GM19025 (cell line): ENCODE measurements at regions not wholly inside any gene's neighbourhood (a gene's known extent, or its start where the extent isn't known, plus 50 kb on each side); places are given as distances from the start of the nearest gene placed in this dataset.

Experiments
- ATAC-seq: cut with Tn5 transposase; IDR thresholded peaks from one replicate; pipeline ENCODE4 v1.9.1; 2021; ENCODE audit warnings: mild to moderate bottlenecking, low read depth, moderate library complexity; ENCODE audit not compliant: unreplicated experiment

DNA sequence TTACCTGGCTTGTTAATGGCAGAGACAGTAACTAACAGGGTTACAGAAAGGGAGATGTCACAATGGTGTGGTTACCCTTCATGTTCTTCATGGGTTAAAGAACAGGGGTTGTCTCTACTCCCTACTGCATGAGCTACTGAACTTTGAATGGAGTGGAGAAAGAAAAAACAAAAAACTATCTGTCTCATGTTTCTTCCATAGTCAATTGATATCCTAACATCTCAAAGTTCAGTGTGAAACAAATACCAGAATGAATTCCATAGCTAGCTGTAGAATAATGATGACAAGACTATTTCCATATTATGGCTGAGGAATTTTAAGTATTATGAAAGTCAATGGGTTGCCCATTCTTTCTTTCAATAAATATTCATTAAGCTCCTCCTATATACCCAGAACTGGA is 161.3 kb upstream of the LPP start:
- ATAC-seq: no peak

- no peak for ATAC-seq
Measured at GRCh38 chr3:187994221-187995042, 159.5 kb upstream of the LPP start.

DNA sequence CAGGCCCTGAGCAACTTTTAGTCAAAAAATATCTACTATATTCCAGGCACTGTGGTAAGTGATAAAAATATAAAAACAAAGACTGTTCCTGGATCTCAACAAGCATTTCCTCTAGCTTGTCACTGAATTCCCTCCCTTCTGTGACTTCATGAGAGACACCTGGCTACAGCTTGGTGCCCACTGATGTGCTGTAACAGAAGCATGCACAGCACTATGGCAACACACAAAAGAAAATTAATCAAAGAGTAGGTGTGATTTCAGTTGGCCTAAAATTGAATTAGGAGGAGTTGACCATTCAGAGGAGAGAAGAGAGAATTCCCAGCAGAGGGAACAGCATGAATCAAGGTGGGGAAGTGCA is 158.9 kb upstream of the LPP start:
- no peak for ATAC-seq

DNA sequence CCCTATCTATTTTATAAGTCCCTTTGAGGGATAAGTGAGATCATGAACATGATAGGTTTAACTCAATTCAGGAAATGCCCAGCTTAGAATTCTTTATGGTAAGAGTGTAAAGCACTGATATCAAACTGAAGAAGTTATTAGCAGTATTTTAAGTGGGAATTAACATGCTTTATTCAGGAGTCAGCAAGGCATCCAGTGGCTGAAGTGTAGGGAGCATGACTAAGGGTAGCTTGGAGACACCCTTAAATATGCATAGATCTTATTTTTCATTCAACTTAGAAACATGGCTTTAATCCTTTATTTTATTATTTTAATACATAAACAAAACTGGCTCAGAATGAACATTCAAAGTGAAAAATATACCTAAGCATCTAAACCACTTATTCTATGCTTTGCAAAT is 158.3 kb upstream of the LPP start:
- no peak for ATAC-seq

DNA sequence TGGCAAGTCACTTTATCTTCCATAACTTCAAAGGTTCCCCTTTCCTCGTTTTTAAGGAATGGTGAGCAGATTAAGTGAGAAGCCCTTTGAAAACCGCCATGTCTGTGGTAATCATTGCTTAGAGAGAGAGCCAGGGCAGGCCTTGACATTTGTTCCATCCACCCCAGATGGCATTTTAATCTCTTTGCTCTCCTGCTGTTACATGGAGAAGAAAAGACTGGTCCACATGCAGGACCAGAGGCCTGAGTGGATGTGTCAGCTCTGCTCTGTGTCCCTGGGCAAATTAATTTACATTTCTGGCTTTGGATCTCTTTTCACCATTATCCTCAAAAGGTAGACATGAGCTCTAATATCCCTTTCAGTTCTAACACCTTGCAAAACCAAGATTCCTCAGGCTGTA is 157.3 kb upstream of the LPP start:
- ATAC-seq: no peak

- no peak for ATAC-seq
Measured at GRCh38 chr3:187997490-187997889, 156.5 kb upstream of the LPP start.

DNA sequence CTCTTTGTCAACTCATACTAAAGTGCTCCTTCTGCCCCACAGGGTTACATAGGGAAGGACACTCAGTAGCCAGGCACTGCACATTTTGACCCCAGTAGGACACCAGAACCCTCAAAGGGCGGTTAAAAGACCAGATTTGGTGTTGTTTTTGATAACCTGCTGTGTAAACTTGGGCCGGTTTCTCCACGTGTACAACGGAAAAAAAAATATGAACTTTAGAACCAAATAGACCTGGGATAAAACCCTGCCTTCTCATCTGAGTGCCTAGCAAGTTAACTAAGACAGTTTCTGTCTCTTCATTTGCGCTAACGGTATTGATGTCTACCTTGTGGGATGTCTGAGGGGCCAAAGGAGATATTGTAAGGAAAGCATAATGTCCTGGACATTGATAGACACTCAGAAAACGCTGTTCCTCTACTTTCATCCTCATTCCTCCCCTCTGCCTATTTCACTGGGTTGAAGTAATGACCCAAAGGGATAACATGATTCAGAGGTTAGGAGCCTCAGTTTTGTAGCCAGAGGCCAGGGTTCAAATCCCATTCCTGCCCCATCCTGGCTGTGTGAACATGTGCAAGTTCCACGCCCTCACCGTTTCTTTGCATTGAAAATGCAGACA is 155.9 kb upstream of the LPP start:
- no peak for ATAC-seq

- no peak for ATAC-seq
Measured at GRCh38 chr3:187998611-187999010, 155.3 kb upstream of the LPP start.

DNA sequence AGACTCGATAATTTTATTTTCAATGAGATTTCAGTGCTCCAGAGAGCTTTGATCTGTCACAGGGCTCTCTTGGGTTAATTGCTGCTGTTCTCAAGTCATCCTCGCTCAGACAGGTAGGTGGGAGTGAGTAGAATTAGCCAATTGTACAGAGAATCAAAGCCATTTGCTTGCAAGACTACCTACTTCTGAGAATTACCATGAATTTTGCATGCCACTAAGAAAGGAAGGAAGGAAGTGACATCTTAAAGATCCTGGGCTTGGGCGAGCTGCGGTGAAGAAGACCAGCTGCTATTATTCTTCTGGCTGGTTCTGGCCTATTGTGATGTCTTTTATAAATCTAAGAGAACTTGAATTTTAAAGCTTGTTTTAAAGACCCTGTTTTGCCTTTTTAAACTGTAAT is 154.1 kb upstream of the LPP start:
- no peak for ATAC-seq

- ATAC-seq: no peak
Measured at GRCh38 chr3:188000361-188000861, 153.5 kb upstream of the LPP start.

GRCh38 chr3:188001093-188001492 is 152.9 kb upstream of the LPP start:
- ATAC-seq: no peak

DNA sequence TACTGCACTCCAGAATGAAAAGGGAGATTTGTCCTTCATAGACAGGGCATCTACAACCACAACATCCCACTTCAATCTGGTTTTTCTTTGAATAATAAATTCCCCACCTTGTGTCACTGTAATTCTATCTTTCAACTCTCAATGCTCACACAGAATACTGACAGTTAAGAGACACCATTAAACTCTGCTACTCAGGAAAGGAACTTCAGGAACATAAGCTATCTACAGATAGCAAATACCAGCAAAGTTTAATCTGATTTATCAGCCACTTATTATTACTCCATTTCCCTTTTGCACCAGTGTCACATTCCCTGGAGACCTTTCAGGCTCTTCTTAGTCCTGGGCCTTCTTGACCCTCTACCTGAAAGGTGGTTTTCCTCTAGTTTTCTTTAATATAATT is 152.0 kb upstream of the LPP start:
- no peak for ATAC-seq

GRCh38 chr3:188002626-188003138 is 151.3 kb upstream of the LPP start:
- no peak for ATAC-seq

DNA sequence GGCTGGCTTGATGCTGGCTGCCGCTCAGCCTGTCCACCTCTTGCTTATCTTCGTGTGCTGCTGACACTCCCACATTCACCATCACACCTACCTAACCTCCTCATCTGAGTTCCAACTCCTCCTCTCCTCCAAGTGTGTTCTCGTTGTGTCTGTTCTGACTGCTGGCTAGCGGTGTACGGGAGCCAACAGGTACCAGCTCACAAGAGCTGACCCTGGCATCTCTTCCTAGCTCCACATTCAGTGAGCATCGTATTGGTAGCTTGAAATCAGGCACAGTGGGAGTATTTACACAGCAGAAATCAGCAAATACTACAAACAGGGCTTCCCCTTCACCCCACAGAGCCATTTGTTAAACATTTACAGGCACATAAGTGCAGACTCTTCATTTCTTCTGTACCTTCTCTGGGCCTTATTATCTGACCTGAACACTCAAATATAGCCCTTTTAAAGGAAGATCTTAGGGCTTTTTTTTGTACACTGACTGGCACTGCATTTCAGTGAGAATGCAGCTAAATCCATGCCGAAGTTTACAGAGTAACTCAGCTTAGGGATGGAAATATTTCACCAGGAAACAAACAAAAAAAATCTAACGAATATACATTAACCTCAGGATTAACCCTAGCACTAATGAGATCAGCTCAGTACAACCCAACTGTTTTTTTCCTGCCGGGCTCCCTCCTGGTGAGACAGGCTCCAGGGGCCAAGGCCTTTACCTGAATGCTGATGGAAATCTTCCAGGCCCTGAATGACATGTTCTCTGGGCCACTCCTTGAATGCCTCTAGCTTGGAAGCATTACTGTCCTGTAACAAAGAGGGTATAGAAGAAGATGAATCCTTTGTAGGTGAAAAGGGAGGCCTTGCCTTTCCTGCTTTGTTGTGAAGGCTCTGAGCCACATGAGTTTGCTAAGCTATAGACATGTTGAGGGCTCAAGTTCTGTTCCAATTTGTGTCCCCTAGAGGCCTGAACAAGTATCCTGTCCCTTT is 150.5 kb upstream of the LPP start:
- no peak for ATAC-seq

DNA sequence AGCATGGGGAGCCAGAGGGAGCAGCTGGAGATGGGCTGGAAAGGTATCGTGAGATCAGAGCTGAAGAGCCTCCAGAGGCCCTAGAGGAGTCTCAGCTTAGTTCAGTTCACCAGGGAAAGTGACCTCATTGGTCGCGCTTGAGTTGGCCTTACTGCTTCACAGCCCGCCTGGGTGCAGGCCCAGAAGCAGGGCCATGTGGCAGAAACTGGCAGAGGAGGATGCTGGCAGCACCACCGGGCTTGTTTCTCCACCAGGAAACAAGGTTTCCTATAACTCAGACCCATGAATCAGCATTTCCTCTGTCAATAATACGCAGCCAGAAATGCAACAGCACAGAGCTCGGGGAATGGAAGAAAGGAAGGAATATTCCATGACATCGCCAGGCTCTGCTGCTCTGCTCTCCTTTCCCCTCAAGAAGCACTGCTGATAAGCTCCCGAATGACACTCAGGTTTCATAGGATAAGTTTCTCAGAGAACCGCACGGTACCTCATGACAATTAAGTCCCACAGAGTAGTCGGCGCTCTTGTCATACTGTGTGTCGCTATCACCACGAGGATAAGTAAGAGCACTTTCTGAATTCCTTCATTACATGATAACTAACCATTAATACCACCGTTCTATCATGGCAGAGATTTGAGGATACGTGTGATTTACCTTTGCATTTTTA is 147.1 kb upstream of the LPP start:
- ATAC-seq: no peak

- ATAC-seq: no peak
Measured at GRCh38 chr3:188007897-188008296, 146.1 kb upstream of the LPP start.

- ATAC-seq: no peak
Measured at GRCh38 chr3:188008582-188009213, 145.3 kb upstream of the LPP start.

GRCh38 chr3:188010478-188010877 is 143.5 kb upstream of the LPP start:
- no peak for ATAC-seq

DNA sequence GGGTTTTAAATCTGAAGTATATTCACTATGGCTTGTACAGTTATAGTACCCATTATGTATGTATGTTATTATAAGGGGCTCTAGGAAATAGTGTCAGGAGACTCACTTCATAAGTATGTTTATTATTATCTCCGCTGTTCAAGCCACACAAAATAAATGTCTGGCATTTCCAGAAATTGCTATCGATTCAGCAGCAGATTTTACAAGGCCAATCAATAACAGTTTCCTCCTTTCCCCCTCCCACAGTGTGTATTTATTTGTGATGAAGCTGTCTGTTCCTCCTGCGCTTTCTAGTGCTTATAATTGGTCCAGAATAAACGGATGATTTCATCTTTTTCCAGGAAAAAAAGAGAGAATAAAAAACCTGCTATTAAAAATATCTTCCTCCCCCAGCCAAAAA is 134.2 kb upstream of the LPP start:
- ATAC-seq: no peak

- ATAC-seq: no peak
Measured at GRCh38 chr3:188021041-188021440, 132.9 kb upstream of the LPP start.
